GM18951 (cell line): ENCODE measurements at regions not wholly inside any gene's neighbourhood (a gene's known extent, or its start where the extent isn't known, plus 50 kb on each side); places are given as distances from the start of the nearest gene placed in this dataset.
"Not testable (repeated sequence)": the region's sequence is repeated elsewhere in the genome, so short reads cannot be mapped to it uniquely, and the experiment has no call there.

ENCODE experiments used
- POLR2A ChIP-seq: IDR thresholded peaks from 4 replicates; pipeline ENCODE4 v1.6.1; 2011; ENCODE audit warnings: mild to moderate bottlenecking; ENCODE audit not compliant: insufficient read length, insufficient read depth; ENCODE audit errors: extremely low read depth
- in situ Hi-C: fragments of 300-500 bp; cut with MboI; formaldehyde crosslinking; loops from one replicate; pipeline ENCODE4 v1.12.0; 2022; ENCODE audit warnings: low sequenced_read_pairs, mixed read lengths, inconsistent platforms; ENCODE audit not compliant: unreplicated experiment

DNA sequence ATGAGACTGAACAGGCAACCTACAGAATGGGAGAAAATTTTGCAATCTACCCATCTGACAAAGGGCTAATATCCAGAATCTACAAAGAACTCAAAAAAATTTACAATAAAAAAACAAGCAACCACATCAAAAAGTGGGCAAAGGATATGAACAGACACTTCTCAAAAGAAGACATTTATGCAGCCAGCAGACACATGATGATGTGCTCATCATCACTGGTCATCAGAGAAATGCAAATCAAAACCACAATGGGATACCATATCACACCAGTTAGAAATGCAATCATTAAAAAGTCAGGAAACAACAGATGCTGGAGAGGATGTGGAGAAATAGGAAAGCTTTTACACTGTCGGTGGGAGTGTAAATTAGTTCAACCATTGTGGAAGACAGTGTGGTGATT, 51.7 kb upstream of the PAXBP1 start:
- in situ Hi-C loops: not testable (repeated sequence)

GRCh38 chr21:32824950-32825349, 53.4 kb upstream of the PAXBP1 start:
- in situ Hi-C loops: loop anchor here (25.0 kb wide), 1 partner anchor 637 kb away; no protein-coding TSS in a partner anchor
- no peak for TF ChIP-seq POLR2A

GRCh38 chr21:32826329-32827167, 55.0 kb upstream of the PAXBP1 start:
- no peak for TF ChIP-seq POLR2A
- in situ Hi-C loops: loop anchor here (25.0 kb wide), 1 partner anchor 636 kb away; no protein-coding TSS in a partner anchor

- in situ Hi-C loops: loop anchor here (25.0 kb wide), 1 partner anchor 633 kb away; no protein-coding TSS in a partner anchor
- no peak for TF ChIP-seq POLR2A
Measured at GRCh38 chr21:32828908-32829307, 57.4 kb upstream of the PAXBP1 start.

- no peak for TF ChIP-seq POLR2A
- in situ Hi-C loops: loop anchor here (25.0 kb wide), 1 partner anchor 633 kb away; no protein-coding TSS in a partner anchor
Measured at GRCh38 chr21:32829504-32829903, 57.9 kb upstream of the PAXBP1 start.

DNA sequence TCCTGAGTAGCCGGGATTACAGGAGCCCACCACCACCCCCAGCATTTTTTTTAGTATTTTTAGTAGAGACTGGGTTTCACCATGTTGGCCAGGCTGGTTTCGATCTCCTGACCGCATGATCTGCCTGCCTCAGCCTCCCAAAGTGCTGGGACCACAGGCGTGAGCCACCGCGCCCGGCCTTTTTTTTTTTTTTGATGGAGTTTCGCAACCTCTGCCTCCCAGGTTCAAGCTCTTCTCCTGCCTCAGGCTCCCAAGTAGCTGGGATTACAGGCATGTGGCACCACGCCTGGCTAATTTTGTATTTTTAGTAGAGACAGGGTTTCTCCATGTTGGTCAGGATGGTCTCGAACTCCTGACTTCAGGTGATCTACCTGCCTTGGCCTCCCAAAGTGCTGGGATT, 60.2 kb upstream of the PAXBP1 start:
- in situ Hi-C loops: loop anchor here (10.0 to 25.0 kb wide), 2 partner anchors 343 to 631 kb away; no protein-coding TSS in a partner anchor

- no peak for TF ChIP-seq POLR2A
- in situ Hi-C loops: loop anchor here (10.0 to 25.0 kb wide), 2 partner anchors 340 to 628 kb away; no protein-coding TSS in a partner anchor
Measured at GRCh38 chr21:32834211-32834915, 62.8 kb upstream of the PAXBP1 start.

- in situ Hi-C loops: loop anchor here (10.0 to 25.0 kb wide), 2 partner anchors 340 to 627 kb away; no protein-coding TSS in a partner anchor
- no peak for TF ChIP-seq POLR2A
Measured at GRCh38 chr21:32834916-32835235, 63.3 kb upstream of the PAXBP1 start.

GRCh38 chr21:32842146-32842545, 70.6 kb upstream of the PAXBP1 start:
- in situ Hi-C loops: loop anchor here (25.0 kb wide), 1 partner anchor 620 kb away; no protein-coding TSS in a partner anchor
- no peak for TF ChIP-seq POLR2A

- no peak for TF ChIP-seq POLR2A
- in situ Hi-C loops: loop anchor here (25.0 kb wide), 1 partner anchor 619 kb away; no protein-coding TSS in a partner anchor
Measured at GRCh38 chr21:32843561-32843960, 72.0 kb upstream of the PAXBP1 start.

GRCh38 chr21:32844076-32844475, 72.5 kb upstream of the PAXBP1 start:
- in situ Hi-C loops: loop anchor here (25.0 kb wide), 1 partner anchor 618 kb away; no protein-coding TSS in a partner anchor
- no peak for TF ChIP-seq POLR2A

- in situ Hi-C loops: loop anchor here (25.0 kb wide), 1 partner anchor 617 kb away; no protein-coding TSS in a partner anchor
- no peak for TF ChIP-seq POLR2A
Measured at GRCh38 chr21:32844653-32845436, 73.3 kb upstream of the PAXBP1 start.

DNA sequence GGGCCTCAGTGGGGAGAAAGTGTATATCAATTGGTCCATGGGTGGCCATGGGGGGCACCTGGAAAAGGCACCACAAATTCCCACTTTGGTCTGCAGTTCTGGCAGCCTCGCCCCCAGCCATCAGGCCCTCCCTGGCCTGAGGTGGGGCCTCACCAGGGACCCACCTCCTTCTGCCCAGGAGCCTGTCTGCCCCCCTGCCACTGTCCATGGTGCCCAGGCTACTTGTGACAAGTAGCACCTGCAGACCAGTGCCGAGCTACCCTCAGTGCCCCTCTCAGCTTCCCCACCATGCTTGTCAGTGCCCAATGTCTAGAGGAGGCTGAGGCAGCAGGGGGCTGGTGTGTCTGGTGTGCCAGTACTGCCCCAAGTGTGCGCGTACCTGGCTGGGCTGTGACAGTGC, 87.1 kb upstream of the PAXBP1 start:
- in situ Hi-C loops: no loop called here
- TF ChIP-seq POLR2A: no peak

GRCh38 chr21:32860399-32860798, 88.8 kb upstream of the PAXBP1 start:
- no peak for TF ChIP-seq POLR2A
- in situ Hi-C loops: no loop called here
